HFFc6 (cell line): ENCODE measurements at regions not wholly inside any gene's neighbourhood (a gene's known extent, or its start where the extent isn't known, plus 50 kb on each side); places are given as distances from the start of the nearest gene placed in this dataset.

Experiments used
- DNase-seq: peaks from one replicate; pipeline ENCODE4 v3.0.0-alpha.2; 2018
- H3K27ac Mint-ChIP-seq: 2 replicates; pipeline ENCODE4 v1.8.0; 2020; ENCODE audit warnings: mild to moderate bottlenecking, mixed read lengths
- H3K27me3 Mint-ChIP-seq: 2 replicates; pipeline ENCODE4 v1.8.0; 2021; ENCODE audit warnings: mild to moderate bottlenecking, moderate library complexity, mixed read lengths; ENCODE audit not compliant: insufficient read depth
- H3K36me3 Mint-ChIP-seq: 2 replicates; pipeline ENCODE4 v1.8.0; 2021; ENCODE audit warnings: low read depth, mixed read lengths
- H3K4me1 Mint-ChIP-seq: 2 replicates; pipeline ENCODE4 v1.8.0; 2020; ENCODE audit warnings: low read depth, mixed read lengths
- H3K4me3 Mint-ChIP-seq: 2 replicates; pipeline ENCODE4 v1.8.0; 2020; ENCODE audit warnings: mild to moderate bottlenecking, moderate library complexity, mixed read lengths
- H3K9me3 Mint-ChIP-seq: 2 replicates; pipeline ENCODE4 v1.8.0; 2020; ENCODE audit warnings: mild to moderate bottlenecking, mixed read lengths
- TF ChIP-seq, protein P1 (sequence below): fragments of 200-600 bp; sonication (generic); IDR thresholded peaks from 2 replicates; pipeline ENCODE4 v1.5.0; 2021; ENCODE audit warnings: antibody characterized with exemption, mild to moderate bottlenecking

DNA sequence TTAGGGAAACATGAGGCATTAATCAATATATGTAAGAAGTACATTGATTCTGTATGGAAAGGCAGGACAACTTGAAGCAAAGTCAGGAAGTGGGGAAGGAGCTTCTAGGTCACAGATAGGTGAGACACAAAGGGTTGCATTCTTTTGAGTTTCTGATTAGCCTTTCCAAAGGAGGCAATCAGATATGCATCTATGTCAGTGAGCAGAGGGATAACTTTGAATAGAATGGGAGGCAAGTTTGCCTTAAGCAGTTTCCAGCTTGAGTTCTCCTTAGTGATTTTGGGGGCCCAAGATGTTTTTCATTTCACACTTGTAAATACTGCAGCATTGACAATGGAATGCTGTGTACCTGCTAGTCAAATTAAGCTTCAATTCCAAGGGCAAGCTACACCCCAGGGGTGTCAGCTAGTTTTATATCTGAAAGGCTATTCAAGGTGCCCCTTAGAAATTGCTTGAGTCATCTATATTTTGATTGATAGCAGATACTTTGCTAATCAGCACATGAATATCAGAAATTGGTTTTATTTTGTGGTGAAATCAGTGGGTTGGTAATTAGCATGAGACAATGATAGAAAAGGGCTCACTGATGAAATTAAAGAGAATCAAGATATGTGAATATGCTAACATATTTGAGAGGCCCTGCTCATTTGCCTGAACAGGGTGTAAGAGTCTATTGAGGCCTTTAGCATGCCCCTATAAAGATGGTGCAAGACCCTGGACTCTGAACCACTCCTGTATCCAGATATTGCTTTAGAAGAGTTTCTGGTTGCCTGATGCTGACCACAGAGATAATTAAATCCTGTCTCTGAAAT, 131.5 kb downstream of the TMEM17 start:
- TF ChIP-seq, protein P1, sequence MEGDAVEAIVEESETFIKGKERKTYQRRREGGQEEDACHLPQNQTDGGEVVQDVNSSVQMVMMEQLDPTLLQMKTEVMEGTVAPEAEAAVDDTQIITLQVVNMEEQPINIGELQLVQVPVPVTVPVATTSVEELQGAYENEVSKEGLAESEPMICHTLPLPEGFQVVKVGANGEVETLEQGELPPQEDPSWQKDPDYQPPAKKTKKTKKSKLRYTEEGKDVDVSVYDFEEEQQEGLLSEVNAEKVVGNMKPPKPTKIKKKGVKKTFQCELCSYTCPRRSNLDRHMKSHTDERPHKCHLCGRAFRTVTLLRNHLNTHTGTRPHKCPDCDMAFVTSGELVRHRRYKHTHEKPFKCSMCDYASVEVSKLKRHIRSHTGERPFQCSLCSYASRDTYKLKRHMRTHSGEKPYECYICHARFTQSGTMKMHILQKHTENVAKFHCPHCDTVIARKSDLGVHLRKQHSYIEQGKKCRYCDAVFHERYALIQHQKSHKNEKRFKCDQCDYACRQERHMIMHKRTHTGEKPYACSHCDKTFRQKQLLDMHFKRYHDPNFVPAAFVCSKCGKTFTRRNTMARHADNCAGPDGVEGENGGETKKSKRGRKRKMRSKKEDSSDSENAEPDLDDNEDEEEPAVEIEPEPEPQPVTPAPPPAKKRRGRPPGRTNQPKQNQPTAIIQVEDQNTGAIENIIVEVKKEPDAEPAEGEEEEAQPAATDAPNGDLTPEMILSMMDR, result no peak
- Mint-ChIP-seq H3K36me3 (peaks cover 9% of the 10 kb centered on the region; the same call in 1 of the 2 replicates), H3K9me3 (peaks cover 9% of the 10 kb centered on the region), H3K27me3 (peaks cover 14% of the 10 kb centered on the region), H3K4me3 (no peak overlapping the region), H3K27ac (no peak overlapping the region), H3K4me1 (no peaks in the 10 kb centered on the region)
- no peak for DNase-seq

- TF ChIP-seq, protein P1, result no peak
- no peak for DNase-seq
- Mint-ChIP-seq H3K27me3 (peaks cover 12% of the 10 kb centered on the region), H3K4me3 (no peak overlapping the region), H3K36me3 (peaks cover 9% of the 10 kb centered on the region; the same call in 1 of the 2 replicates), H3K4me1 (no peaks in the 10 kb centered on the region), H3K9me3 (peaks cover 9% of the 10 kb centered on the region), H3K27ac (no peak overlapping the region)
Measured at GRCh38 chr2:62372824-62373223, 133.2 kb downstream of the TMEM17 start.

DNA sequence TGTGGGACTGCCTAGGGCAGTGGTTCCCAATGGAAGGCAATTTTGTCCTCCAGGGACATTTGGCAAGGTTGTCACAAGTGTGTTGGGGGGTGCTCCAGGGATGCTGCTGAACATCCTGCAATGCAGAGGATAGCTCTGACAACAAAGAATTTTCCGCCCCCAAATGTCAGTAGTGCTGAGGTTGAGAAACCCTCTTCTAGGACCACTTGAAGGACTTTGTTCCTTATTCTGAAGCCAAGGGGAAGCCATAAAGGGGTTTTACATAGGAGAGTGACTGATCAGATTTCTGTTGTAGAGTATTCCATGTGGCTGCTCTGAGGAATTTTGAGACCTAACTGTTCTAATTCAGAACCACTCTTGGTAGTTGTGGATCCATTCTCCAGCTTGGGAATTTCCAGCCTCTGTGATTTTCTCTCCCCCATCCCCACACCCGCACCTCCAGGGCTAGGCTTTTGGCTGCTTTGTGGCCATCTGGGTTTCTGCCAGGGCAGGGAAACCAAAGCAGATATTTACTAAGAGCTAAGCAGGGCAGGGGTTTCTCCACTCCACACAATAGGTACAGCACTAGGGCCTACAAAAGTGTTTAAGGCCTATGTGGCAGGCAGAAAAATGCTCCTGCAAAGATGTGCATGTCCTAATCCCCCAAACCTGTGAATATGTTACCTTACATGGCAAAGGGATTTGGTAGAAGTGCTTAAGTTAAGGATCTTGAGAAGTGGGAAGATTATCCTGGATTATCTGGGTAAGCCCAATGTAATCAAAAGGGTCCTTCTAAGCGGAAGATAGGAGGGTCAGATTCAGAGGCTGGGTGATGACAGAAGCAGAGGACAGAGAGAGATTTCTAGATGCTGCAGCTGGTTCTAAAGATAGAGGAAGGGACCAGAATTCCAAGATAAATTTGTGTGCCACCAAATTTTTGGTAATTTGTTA, 135.4 kb downstream of the TMEM17 start:
- Mint-ChIP-seq H3K4me3 (no peak overlapping the region), H3K27me3 (peaks cover 17% of the 10 kb centered on the region), H3K36me3 (peaks cover 9% of the 10 kb centered on the region; the same call in 1 of the 2 replicates), H3K4me1 (no peaks in the 10 kb centered on the region), H3K9me3 (peaks cover 9% of the 10 kb centered on the region), H3K27ac (no peak overlapping the region)
- TF ChIP-seq, protein P1, result no peak
- no peak for DNase-seq

DNA sequence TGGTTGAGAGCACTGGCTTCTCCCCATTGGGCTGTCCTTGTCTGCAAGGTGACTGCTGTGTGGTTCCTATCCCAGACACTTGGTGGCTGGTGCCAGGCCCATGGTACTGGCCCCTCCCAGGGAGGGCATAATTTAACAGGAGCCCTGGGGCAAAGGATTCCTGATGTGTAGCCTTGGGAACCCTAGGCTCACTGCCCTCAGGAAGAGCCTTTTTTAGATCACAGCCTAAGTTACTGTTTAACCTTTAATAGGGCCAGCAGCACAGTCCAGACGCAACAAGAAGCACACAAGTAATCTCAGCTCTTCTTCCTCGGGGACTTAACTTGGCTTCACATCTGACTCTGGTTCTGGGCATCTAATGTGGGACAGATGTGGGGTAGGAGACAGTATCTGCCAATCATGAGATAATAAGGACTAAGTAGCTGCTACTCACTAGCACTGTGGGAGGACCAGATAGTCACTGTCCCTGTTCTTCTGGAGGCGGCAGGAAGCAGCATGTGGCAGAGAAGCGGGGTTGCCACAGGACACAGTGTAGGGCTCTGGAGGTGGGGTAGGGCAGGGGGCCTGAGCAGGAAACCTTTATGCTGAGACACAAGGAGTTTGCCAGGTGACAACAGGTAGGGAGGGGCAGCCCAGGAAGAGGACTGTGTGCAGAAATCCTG, 136.3 kb downstream of the TMEM17 start:
- Mint-ChIP-seq H3K4me3 (no peak overlapping the region), H3K36me3 (peaks cover 9% of the 10 kb centered on the region; the same call in 1 of the 2 replicates), H3K27me3 (peaks cover 17% of the 10 kb centered on the region), H3K4me1 (no peaks in the 10 kb centered on the region), H3K27ac (no peak overlapping the region), H3K9me3 (peaks cover 9% of the 10 kb centered on the region)
- DNase-seq, result no peak
- TF ChIP-seq, protein P1, result no peak

DNA sequence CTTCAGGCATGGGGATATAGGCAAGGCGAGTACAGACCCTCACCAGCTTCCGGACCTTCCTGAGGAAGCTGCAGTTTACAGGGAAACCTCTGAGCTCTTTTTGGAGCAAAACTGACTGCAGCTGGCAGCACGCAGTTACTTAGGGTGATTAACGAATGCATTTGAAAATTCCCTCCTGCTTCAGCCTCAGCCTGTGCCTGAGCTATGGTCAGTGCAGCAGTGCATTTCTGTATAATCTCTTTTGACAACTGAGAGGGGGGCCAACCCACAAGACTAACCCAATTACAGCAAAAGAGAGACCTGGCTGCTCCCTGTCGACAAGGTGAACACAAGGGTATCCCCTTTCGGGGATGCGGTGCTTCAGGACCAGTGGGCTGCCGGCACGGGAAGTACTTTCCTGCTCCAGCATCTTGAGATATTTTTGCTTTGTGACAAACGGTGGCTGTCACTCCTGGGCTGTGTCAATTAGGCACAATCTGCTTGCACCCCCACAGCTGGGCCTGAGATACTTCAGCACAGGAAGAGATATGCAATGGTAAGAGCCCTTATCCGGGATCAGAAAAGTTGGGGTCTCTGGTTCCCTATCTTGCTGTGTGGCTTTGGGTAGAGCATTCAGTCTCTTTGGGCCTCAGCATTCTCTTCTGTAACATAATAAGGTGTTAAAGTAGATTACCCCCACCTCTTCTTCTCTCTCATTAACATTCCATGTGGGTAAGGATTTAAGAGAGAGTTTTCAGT, 141.0 kb downstream of the TMEM17 start:
- no peak overlapping the region for H3K4me3 Mint-ChIP-seq
- no peaks in the 10 kb centered on the region for H3K9me3 Mint-ChIP-seq
- no peak overlapping the region for H3K27ac Mint-ChIP-seq
- no peaks in the 10 kb centered on the region for H3K4me1 Mint-ChIP-seq
- TF ChIP-seq, protein P1, result no peak
- peaks cover 14% of the 10 kb centered on the region for H3K27me3 Mint-ChIP-seq
- no peaks in the 10 kb centered on the region for H3K36me3 Mint-ChIP-seq
- DNase-seq, result no peak
